G401 (cell line): ENCODE measurements at regions not wholly inside any gene's neighbourhood (a gene's known extent, or its start where the extent isn't known, plus 50 kb on each side); places are given as distances from the start of the nearest gene placed in this dataset.

ENCODE experiments used
- DNase-seq: peaks from one replicate; pipeline ENCODE4 v3.0.0-alpha.2; 2015; ENCODE audit warnings: low spot score
- in situ Hi-C: cut with HindIII; loops from 2 replicates; pipeline ENCODE4 v1.10.0; 2016; ENCODE audit warnings: low sequenced_read_pairs, mixed read lengths

GRCh38 chr5:101948615-101949014, 347.5 kb downstream of the SLCO4C1 start:
- no peak for DNase-seq
- in situ Hi-C loops = no loop called here

GRCh38 chr5:101943784-101944183, 352.3 kb downstream of the SLCO4C1 start:
- DNase-seq = no peak
- in situ Hi-C loops = no loop called here

- peak; percentile 18 for DNase-seq
- in situ Hi-C loops = no loop called here
Measured at GRCh38 chr5:101942321-101942882, 353.7 kb downstream of the SLCO4C1 start.

- DNase-seq = no peak
- in situ Hi-C loops = no loop called here
Measured at GRCh38 chr5:101937041-101937440, 359.0 kb downstream of the SLCO4C1 start.

- in situ Hi-C loops = no loop called here
- no peak for DNase-seq
Measured at GRCh38 chr5:101935086-101935485, 361.0 kb downstream of the SLCO4C1 start.

GRCh38 chr5:101932599-101932998, 363.5 kb downstream of the SLCO4C1 start:
- in situ Hi-C loops = no loop called here
- DNase-seq = no peak

- in situ Hi-C loops = no loop called here
Measured at GRCh38 chr5:101929628-101930027, 366.5 kb downstream of the SLCO4C1 start.

GRCh38 chr5:101917166-101917565, 378.9 kb downstream of the SLCO4C1 start:
- no peak for DNase-seq
- in situ Hi-C loops = no loop called here

More at GRCh38 chr5:101929628-101930027, 366.5 kb downstream of the SLCO4C1 start:
- DNase-seq = no peak

GRCh38 chr5:101915554-101915953, 380.5 kb downstream of the SLCO4C1 start:
- in situ Hi-C loops = no loop called here

GRCh38 chr5:101904736-101905135, 391.3 kb downstream of the SLCO4C1 start:
- in situ Hi-C loops = no loop called here
- DNase-seq = no peak

More at GRCh38 chr5:101915554-101915953, 380.5 kb downstream of the SLCO4C1 start:
- DNase-seq = no peak

GRCh38 chr5:101897914-101898313, 398.2 kb downstream of the SLCO4C1 start:
- DNase-seq = no peak
- in situ Hi-C loops = no loop called here

GRCh38 chr5:101894985-101895384, 401.1 kb downstream of the SLCO4C1 start:
- no peak for DNase-seq
- in situ Hi-C loops = no loop called here

- in situ Hi-C loops = no loop called here
- no peak for DNase-seq
Measured at GRCh38 chr5:101878190-101878589, 417.9 kb downstream of the SLCO4C1 start.

- no peak for DNase-seq
- in situ Hi-C loops = no loop called here
Measured at GRCh38 chr5:101877451-101877850, 418.6 kb downstream of the SLCO4C1 start.

GRCh38 chr5:101866473-101866872, 429.6 kb downstream of the SLCO4C1 start:
- in situ Hi-C loops = no loop called here
- no peak for DNase-seq

- in situ Hi-C loops = no loop called here
Measured at GRCh38 chr5:101860563-101860962, 435.5 kb downstream of the SLCO4C1 start.

GRCh38 chr5:101860145-101860544, 435.9 kb downstream of the SLCO4C1 start:
- in situ Hi-C loops = no loop called here
- no peak for DNase-seq

More at GRCh38 chr5:101860563-101860962, 435.5 kb downstream of the SLCO4C1 start:
- no peak for DNase-seq

- no peak for DNase-seq
- in situ Hi-C loops = no loop called here
Measured at GRCh38 chr5:101846496-101846895, 449.6 kb downstream of the SLCO4C1 start.

- DNase-seq = no peak
- in situ Hi-C loops = no loop called here
Measured at GRCh38 chr5:101843055-101843454, 453.0 kb downstream of the SLCO4C1 start.

- no peak for DNase-seq
- in situ Hi-C loops = no loop called here
Measured at GRCh38 chr5:101838435-101838834, 457.6 kb downstream of the SLCO4C1 start.

GRCh38 chr5:101829255-101829654, 466.8 kb downstream of the SLCO4C1 start:
- in situ Hi-C loops = no loop called here

GRCh38 chr5:101811466-101811865, 484.6 kb downstream of the SLCO4C1 start:
- DNase-seq = no peak
- in situ Hi-C loops = no loop called here

More at GRCh38 chr5:101829255-101829654, 466.8 kb downstream of the SLCO4C1 start:
- no peak for DNase-seq
